NCI-H2029 treated with DMSO at 0.1 percent for 48 hours (cell line): ENCODE measurements at regions not wholly inside any gene's neighbourhood (a gene's known extent, or its start where the extent isn't known, plus 50 kb on each side); places are given as distances from the start of the nearest gene placed in this dataset.

ENCODE experiments used
- DNase-seq: peaks from one replicate; lab custom pipeline; 2025; lab: John Stamatoyannopoulos, UW

GRCh38 chr16:6133009-6133557, 1035.5 kb upstream of the EEF2KMT start:
- no peak for DNase-seq

GRCh38 chr16:6132121-6132520, 1034.5 kb upstream of the EEF2KMT start:
- DNase-seq, result no peak

- DNase-seq, result no peak
Measured at GRCh38 chr16:6131526-6132050, 1034.0 kb upstream of the EEF2KMT start.

GRCh38 chr16:6125483-6126259, 1028.1 kb upstream of the EEF2KMT start:
- DNase-seq, result no peak

GRCh38 chr16:6124136-6124535, 1026.5 kb upstream of the EEF2KMT start:
- no peak for DNase-seq

- DNase-seq, result no peak
Measured at GRCh38 chr16:6122401-6122800, 1024.8 kb upstream of the EEF2KMT start.

GRCh38 chr16:6114691-6115090, 1017.1 kb upstream of the EEF2KMT start:
- no peak for DNase-seq

- DNase-seq, result no peak
Measured at GRCh38 chr16:6113749-6114148, 1016.2 kb upstream of the EEF2KMT start.

GRCh38 chr16:6112700-6113099, 1015.1 kb upstream of the EEF2KMT start:
- DNase-seq, result no peak

- DNase-seq, result no peak
Measured at GRCh38 chr16:6111390-6111789, 1013.8 kb upstream of the EEF2KMT start.

- no peak for DNase-seq
Measured at GRCh38 chr16:6110346-6110745, 1012.8 kb upstream of the EEF2KMT start.

- no peak for DNase-seq
Measured at GRCh38 chr16:6106061-6106460, 1008.5 kb upstream of the EEF2KMT start.

GRCh38 chr16:6105115-6105514, 1007.5 kb upstream of the EEF2KMT start:
- DNase-seq, result no peak

- no peak for DNase-seq
Measured at GRCh38 chr16:6104428-6104827, 1006.8 kb upstream of the EEF2KMT start.

GRCh38 chr16:6103561-6103960, 1006.0 kb upstream of the EEF2KMT start:
- DNase-seq, result no peak

GRCh38 chr16:6099102-6099501, 1001.5 kb upstream of the EEF2KMT start:
- no peak for DNase-seq

- no peak for DNase-seq
Measured at GRCh38 chr16:6096931-6097670, 999.5 kb upstream of the EEF2KMT start.

- no peak for DNase-seq
Measured at GRCh38 chr16:6095414-6095813, 997.8 kb upstream of the EEF2KMT start.

- DNase-seq, result no peak
Measured at GRCh38 chr16:6091021-6091420, 993.4 kb upstream of the EEF2KMT start.

GRCh38 chr16:6081320-6081976, 983.9 kb upstream of the EEF2KMT start:
- DNase-seq, result peak; percentile 44

GRCh38 chr16:6076631-6077030, 979.0 kb upstream of the EEF2KMT start:
- DNase-seq, result no peak

GRCh38 chr16:6068063-6068462, 970.5 kb upstream of the EEF2KMT start:
- DNase-seq, result no peak
